Breast epithelium (tissue), 4 donors: ENCODE measurements at regions not wholly inside any gene's neighbourhood (a gene's known extent, or its start where the extent isn't known, plus 50 kb on each side); places are given as distances from the start of the nearest gene placed in this dataset.

Source experiments
- DNase-seq, 2 donors: peaks; one replicate each; pipeline ENCODE4 v3.0.0-alpha.2; 2019; ENCODE audit warnings: low spot score in 2 of 2
- H3K27ac ChIP-seq, 2 donors: fragments of 200-600 bp; sonication (generic) in 1 of 2; one replicate each; pipeline ENCODE4 v1.5.1; 2016 to 2019; ENCODE audit warnings: mild to moderate bottlenecking in 1 of 2
- H3K27me3 ChIP-seq, 2 donors: fragments of 200-600 bp; sonication (generic) in 1 of 2; one replicate each; pipeline versions ENCODE4 v1.5.1 to v1.6.0; 2017 to 2019; ENCODE audit warnings: control low read depth in 1 of 2, mild to moderate bottlenecking in 1 of 2
- H3K36me3 ChIP-seq: fragments of 200-600 bp; one replicate; pipeline ENCODE4 v1.5.1; 2019
- H3K4me1 ChIP-seq, 2 donors: fragments of 200-600 bp; sonication (generic); one replicate each; pipeline ENCODE4 v1.5.1; 2016 to 2019; ENCODE audit warnings: control low read depth in 1 of 2
- H3K4me3 ChIP-seq, 3 donors: fragments of 200-600 bp; sonication (generic); 1 replicate in 2 of 3; 2 replicates in 1 of 3; pipeline ENCODE4 v1.5.1; 2016 to 2019; ENCODE audit warnings: mild to moderate bottlenecking in 3 of 3, moderate library complexity in 2 of 3
- H3K9me3 ChIP-seq, 2 donors: fragments of 200-600 bp; sonication (generic) in 1 of 2; one replicate each; pipeline ENCODE4 v1.5.1; 2016 to 2019; ENCODE audit warnings: control low read depth in 1 of 2
- POLR2A ChIP-seq: fragments of 450-650 bp; IDR thresholded peaks from one replicate; pipeline ENCODE4 v1.6.1; 2016; ENCODE audit warnings: antibody characterized with exemption, mild to moderate bottlenecking, moderate library complexity
- POLR2AphosphoS5 ChIP-seq, 3 donors: sonication (generic); formaldehyde crosslinking; IDR thresholded peaks; one replicate each; pipeline ENCODE4 v1.6.1; 2017; ENCODE audit warnings: antibody characterized with exemption in 3 of 3
- intact Hi-C: fragments of 100-400 bp; cut with DNase I; formaldehyde crosslinking; loops from one replicate; pipeline ENCODE4 v1.15.1; 2023; ENCODE audit warnings: low total_unique reads
- TF ChIP-seq, protein P1 (sequence below), 3 donors: fragments of 450-650 bp; IDR thresholded peaks; one replicate each; pipeline ENCODE4 v1.5.1; 2016 to 2017; ENCODE audit warnings: antibody characterized with exemption in 3 of 3, mild to moderate bottlenecking in 3 of 3, moderate library complexity in 3 of 3

DNA sequence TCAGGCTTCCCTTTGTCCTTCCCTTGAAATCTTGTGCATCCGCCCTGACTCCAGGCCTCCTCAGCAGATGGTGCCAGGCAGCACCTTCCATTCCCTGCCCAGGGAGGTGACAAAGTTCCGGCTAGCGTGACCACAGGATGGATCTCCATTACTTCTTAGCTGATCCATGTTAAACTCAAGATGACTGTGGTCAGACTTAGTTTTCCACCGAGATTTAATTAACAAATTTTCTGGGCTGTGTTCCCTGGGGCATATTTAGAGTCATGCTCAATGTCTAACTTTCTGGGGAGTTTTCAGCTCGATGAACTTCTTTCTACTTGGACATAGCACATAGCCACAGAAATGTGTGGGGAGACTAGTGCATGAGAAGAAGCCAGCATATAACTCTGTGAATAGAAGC is 215.1 kb upstream of the SFRP2 start:
- no peaks in the 10 kb centered on the region for H3K4me1 ChIP-seq
- peak overlapping the region; percentile 81 to 94 for H3K27ac ChIP-seq
- TF ChIP-seq, protein P1, sequence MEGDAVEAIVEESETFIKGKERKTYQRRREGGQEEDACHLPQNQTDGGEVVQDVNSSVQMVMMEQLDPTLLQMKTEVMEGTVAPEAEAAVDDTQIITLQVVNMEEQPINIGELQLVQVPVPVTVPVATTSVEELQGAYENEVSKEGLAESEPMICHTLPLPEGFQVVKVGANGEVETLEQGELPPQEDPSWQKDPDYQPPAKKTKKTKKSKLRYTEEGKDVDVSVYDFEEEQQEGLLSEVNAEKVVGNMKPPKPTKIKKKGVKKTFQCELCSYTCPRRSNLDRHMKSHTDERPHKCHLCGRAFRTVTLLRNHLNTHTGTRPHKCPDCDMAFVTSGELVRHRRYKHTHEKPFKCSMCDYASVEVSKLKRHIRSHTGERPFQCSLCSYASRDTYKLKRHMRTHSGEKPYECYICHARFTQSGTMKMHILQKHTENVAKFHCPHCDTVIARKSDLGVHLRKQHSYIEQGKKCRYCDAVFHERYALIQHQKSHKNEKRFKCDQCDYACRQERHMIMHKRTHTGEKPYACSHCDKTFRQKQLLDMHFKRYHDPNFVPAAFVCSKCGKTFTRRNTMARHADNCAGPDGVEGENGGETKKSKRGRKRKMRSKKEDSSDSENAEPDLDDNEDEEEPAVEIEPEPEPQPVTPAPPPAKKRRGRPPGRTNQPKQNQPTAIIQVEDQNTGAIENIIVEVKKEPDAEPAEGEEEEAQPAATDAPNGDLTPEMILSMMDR (IDR thresholded peaks at IDR 0.05), result no peak
- TF ChIP-seq POLR2A (no peak), POLR2AphosphoS5 (IDR thresholded peaks at IDR 0.05) (no peak)
- H3K36me3 ChIP-seq, result no peaks in the 10 kb centered on the region
- H3K9me3 ChIP-seq, result no peaks in the 10 kb centered on the region
- no peaks in the 10 kb centered on the region for H3K27me3 ChIP-seq
- H3K4me3 ChIP-seq, result no peak overlapping the region
- DNase-seq, result no peak
- intact Hi-C loops, result no loop called here

DNA sequence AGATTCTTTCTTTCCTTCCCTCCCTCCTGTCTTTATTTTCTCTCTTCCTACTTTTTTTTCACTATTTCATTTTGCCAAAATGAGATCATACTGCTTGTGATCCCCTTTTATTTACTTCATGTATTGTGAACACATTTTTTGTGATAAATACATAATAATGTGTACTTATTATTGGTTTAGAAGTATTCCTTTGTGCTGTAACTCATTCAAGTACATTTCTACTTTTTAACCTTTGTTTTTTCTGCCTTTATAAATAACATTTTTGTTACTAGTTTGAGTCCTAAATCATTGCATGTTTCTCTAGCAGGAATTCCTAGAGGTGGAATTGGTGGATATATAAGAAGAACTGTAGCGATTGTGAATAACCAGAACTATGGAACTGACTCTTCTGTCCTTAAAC is 214.5 kb upstream of the SFRP2 start:
- Histone ChIP-seq H3K36me3 (no peaks in the 10 kb centered on the region), H3K27me3 (no peaks in the 10 kb centered on the region), H3K27ac (peak overlapping the region; percentile 81 to 94), H3K4me1 (no peaks in the 10 kb centered on the region), H3K9me3 (no peaks in the 10 kb centered on the region), H3K4me3 (no peak overlapping the region)
- TF ChIP-seq POLR2AphosphoS5 (IDR thresholded peaks at IDR 0.05), result no peak
- no peak for TF ChIP-seq POLR2A
- TF ChIP-seq, protein P1 (IDR thresholded peaks at IDR 0.05), result no peak
- no peak for DNase-seq
- intact Hi-C loops, result no loop called here

DNA sequence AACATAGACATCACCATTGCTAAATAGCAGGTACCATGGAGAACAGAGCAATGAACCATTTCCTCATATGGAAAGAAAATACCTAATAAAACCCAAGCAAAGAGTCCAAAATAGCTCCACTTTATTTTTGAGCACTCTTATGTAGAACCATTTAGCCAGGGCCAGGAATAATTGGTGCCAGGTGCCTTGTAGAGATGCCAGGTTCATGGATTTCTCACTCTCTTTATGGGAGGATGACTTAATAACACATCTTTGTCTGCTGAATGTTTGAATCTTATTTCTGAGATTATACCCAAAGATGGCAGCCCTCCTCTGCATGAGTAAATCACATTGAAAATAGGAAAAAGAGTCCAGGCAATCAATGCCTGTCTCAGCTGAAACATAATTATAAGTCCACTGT is 212.3 kb upstream of the SFRP2 start:
- no peak for DNase-seq
- Histone ChIP-seq H3K9me3 (peaks cover 5% of the 10 kb centered on the region in 2 donors), H3K4me3 (no peak overlapping the region), H3K27me3 (no peaks in the 10 kb centered on the region), H3K27ac (no peak overlapping the region), H3K36me3 (no peaks in the 10 kb centered on the region), H3K4me1 (no peaks in the 10 kb centered on the region)
- TF ChIP-seq POLR2A (no peak), POLR2AphosphoS5 (IDR thresholded peaks at IDR 0.05) (no peak)
- TF ChIP-seq, protein P1 (IDR thresholded peaks at IDR 0.05), result no peak
- intact Hi-C loops, result no loop called here

DNA sequence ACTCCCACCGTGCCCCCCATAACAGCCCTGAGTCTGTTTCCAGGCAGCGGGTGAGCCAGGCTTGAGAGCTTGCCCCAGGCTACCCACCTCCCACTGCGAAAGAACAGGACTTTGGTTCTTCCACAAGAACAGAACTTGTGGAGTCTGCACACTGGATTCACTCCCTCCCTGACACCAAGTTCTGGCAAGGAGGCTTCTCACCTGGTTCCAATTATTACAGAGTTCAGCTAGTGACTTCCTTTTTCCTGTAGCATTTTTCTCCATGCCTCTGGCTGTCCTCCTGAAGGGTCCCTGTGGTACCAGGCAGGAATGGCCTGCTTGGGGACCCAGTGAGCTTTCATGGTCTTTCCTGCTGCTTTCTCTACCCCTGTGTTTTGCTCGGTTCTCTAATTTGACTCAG is 208.6 kb upstream of the SFRP2 start:
- Histone ChIP-seq H3K27me3 (no peaks in the 10 kb centered on the region), H3K4me3 (no peak overlapping the region), H3K27ac (no peak overlapping the region), H3K36me3 (no peaks in the 10 kb centered on the region), H3K4me1 (no peaks in the 10 kb centered on the region), H3K9me3 (peaks cover 5 to 12% of the 10 kb centered on the region in 2 donors)
- TF ChIP-seq POLR2A (no peak), POLR2AphosphoS5 (IDR thresholded peaks at IDR 0.05) (no peak)
- TF ChIP-seq, protein P1 (IDR thresholded peaks at IDR 0.05), result no peak
- DNase-seq, result no peak
- intact Hi-C loops, result no loop called here

DNA sequence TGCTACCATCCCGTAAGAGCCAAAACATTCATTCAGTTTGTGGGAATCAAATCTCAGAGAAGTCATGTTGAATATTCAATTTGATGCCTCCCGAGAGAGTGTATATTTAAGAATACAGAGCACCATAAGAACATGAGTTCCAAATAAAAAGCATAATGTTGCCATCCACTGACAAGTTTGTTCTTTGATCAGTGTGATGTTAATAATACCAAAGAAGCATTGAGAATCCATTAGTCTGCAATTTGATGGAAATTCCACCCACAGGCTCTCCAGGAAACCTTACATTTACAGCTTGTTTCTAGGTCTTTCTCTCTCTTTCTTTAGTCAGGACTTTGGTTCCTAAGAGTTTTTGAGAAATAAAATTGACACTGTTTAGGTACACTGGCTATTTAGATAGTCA is 200.6 kb upstream of the SFRP2 start:
- no peaks in the 10 kb centered on the region for H3K4me1 ChIP-seq
- H3K9me3 ChIP-seq, result no peaks in the 10 kb centered on the region
- DNase-seq, result no peak
- no peaks in the 10 kb centered on the region for H3K36me3 ChIP-seq
- H3K27ac ChIP-seq, result no peak overlapping the region
- no peaks in the 10 kb centered on the region for H3K27me3 ChIP-seq
- no peak overlapping the region for H3K4me3 ChIP-seq
- TF ChIP-seq POLR2AphosphoS5 (IDR thresholded peaks at IDR 0.05), result no peak
- TF ChIP-seq, protein P1 (IDR thresholded peaks at IDR 0.05), result no peak
- no peak for TF ChIP-seq POLR2A
- intact Hi-C loops, result no loop called here
